K562 (cell line): ENCODE measurements at regions not wholly inside any gene's neighbourhood (a gene's known extent, or its start where the extent isn't known, plus 50 kb on each side); places are given as distances from the start of the nearest gene placed in this dataset.

Experiments
- ATAC-seq: fragments of 200-7000 bp; cut with Tn5 transposase; 3 replicates; pipeline ENCODE4 v1.9.1; 2020; ENCODE audit warnings: moderate library complexity
- BruUV-seq: library from RNA; stranded (reverse); fragments of 400-500 nt; replicated peaks from 2 replicates; lab custom pipeline; 2021; lab: Mats Ljungman, UMichigan
- CTCF ChIA-PET: fragments of 300-600 bp; formaldehyde crosslinking; extraction: SDS; loops from one replicate; lab custom pipeline; 2021; ENCODE audit warnings: low intra/inter-chr PET ratio; lab: Yijun Ruan, JAX
- POLR2A ChIA-PET: fragments of 300-600, 350-650 bp; sonication (Branson Sonifier 250); formaldehyde crosslinking; extraction: SDS; loops from one replicate; lab custom pipeline; 2021; ENCODE audit warnings: antibody characterized with exemption, inconsistent platforms; lab: Yijun Ruan, JAX
- DNase-seq, 4 experiments: peaks; one replicate each; pipeline versions ENCODE4 v3.0.0 to v3.0.0-alpha.2; 2011 to 2018; ENCODE audit warnings: low spot score in 3 of 4, mixed read lengths in 3 of 4; ENCODE audit errors: extremely low read depth in 1 of 4
- FAIRE-seq: peaks from 2 replicates; lab custom pipeline; 2011; peaks lifted over from hg19 to GRCh38; lab: Jason Lieb, UNC
- H2AFZ ChIP-seq: 2 replicates; pipeline ENCODE4 v1.6.0; 2011; ENCODE audit warnings: low read depth, low read length, control low read depth, inconsistent platforms
- H3K27ac ChIP-seq: fragments of 200-600 bp; 3 replicates; pipeline ENCODE4 v1.8.0; 2011; ENCODE audit warnings: low read depth, mild to moderate bottlenecking, control low read depth, inconsistent platforms, low read length, moderate library complexity, mixed read lengths; ENCODE audit errors: extremely low read depth
- H3K27me3 ChIP-seq, 2 experiments: fragments of 300-600 bp in 1 of 2; 2 replicates in 1 of 2; 3 replicates in 1 of 2; pipeline versions ENCODE4 v1.6.0 to v1.8.0; 2011; ENCODE audit warnings: inconsistent platforms in 2 of 2, low read length in 2 of 2, mild to moderate bottlenecking in 1 of 2, mixed read lengths in 1 of 2, moderate library complexity in 1 of 2; ENCODE audit not compliant: control insufficient read depth in 2 of 2, insufficient read depth in 2 of 2
- H3K36me3 ChIP-seq: fragments of 300-600 bp; 3 replicates; pipeline ENCODE4 v1.8.0; 2011; ENCODE audit warnings: mild to moderate bottlenecking, low read length, inconsistent platforms; ENCODE audit not compliant: control insufficient read depth, insufficient read depth
- H3K4me1 ChIP-seq, 2 experiments: fragments of 200-600 bp in 1 of 2; replicated peaks in 1 of 2; 2 replicates in 1 of 2; 3 replicates in 1 of 2; pipeline versions ENCODE4 v1.5.1 to v1.8.0; 2011; ENCODE audit warnings: inconsistent platforms in 2 of 2, low read length in 2 of 2, mild to moderate bottlenecking in 1 of 2, mixed read lengths in 1 of 2, moderate library complexity in 1 of 2; ENCODE audit not compliant: control insufficient read depth in 2 of 2, insufficient read depth in 2 of 2
- H3K4me2 ChIP-seq: 2 replicates; pipeline ENCODE4 v1.6.1; 2011; ENCODE audit warnings: low read length, control low read depth, inconsistent platforms, mixed read lengths; ENCODE audit not compliant: insufficient read depth
- H3K4me3 ChIP-seq: fragments of 200-600 bp; sonication (generic), shearing (Covaris generic); 2 replicates; pipeline ENCODE4 v1.5.1; 2016; ENCODE audit warnings: control low read depth, inconsistent platforms
- H3K79me2 ChIP-seq: fragments of 200-600 bp; 3 replicates; pipeline ENCODE4 v1.8.0; 2011; ENCODE audit warnings: low read length, inconsistent platforms; ENCODE audit not compliant: control insufficient read depth, insufficient read depth
- H3K9ac ChIP-seq, 2 experiments: 2 replicates each; pipeline versions ENCODE4 v1.6.0 to v1.6.1; 2011; ENCODE audit warnings: low read depth in 2 of 2, low read length in 2 of 2, control low read depth in 1 of 2, inconsistent platforms in 1 of 2, mild to moderate bottlenecking in 1 of 2, mixed read lengths in 1 of 2; ENCODE audit not compliant: insufficient read depth in 1 of 2
- H3K9me1 ChIP-seq: one replicate; pipeline ENCODE4 v1.6.0; 2011; ENCODE audit warnings: inconsistent platforms, mild to moderate bottlenecking, low read length, moderate library complexity; ENCODE audit not compliant: control insufficient read depth, insufficient read depth
- H3K9me3 ChIP-seq: replicated peaks from 2 replicates; pipeline ENCODE4 v1.5.1; 2011; ENCODE audit warnings: low read depth, low read length, inconsistent platforms; ENCODE audit not compliant: control insufficient read depth, insufficient read depth
- H4K20me1 ChIP-seq: replicated peaks from 2 replicates; pipeline ENCODE4 v1.6.1; 2011; ENCODE audit warnings: low read length, inconsistent platforms, mixed read lengths; ENCODE audit not compliant: control insufficient read depth, insufficient read depth
- NRF1 ChIP-seq, 2 experiments: fragments of 450-650 bp; IDR thresholded peaks in 1 of 2; conservative IDR thresholded peaks in 1 of 2; 2 replicates each; pipeline ENCODE4 v1.6.1; 2014; ENCODE audit warnings: mild to moderate bottlenecking in 2 of 2
- WGBS: fragments of 100-300 bp; shearing (Covaris generic); methylation state at CpG from one replicate; pipeline ENCODE4 v1.1.6; 2016; ENCODE audit warnings: low coverage, mixed read lengths; ENCODE audit not compliant: insufficient coverage; ENCODE audit errors: missing lambda C conversion rate; 5-methylcytosine and 5-hydroxymethylcytosine counted together
- in situ Hi-C: fragments of 300-500 bp; cut with MboI; formaldehyde crosslinking; loops from 4 replicates; pipeline ENCODE4 v1.15.0; 2018; ENCODE audit warnings: inconsistent platforms, mixed read lengths
- intact Hi-C: fragments of 100-400 bp; cut with micrococcal nuclease; formaldehyde crosslinking; loops from 2 replicates; pipeline ENCODE4 v1.14.2; 2022
- TF ChIP-seq, protein P1 (sequence below): fragments of 200-600 bp; sonication (generic); IDR thresholded peaks from one replicate; pipeline ENCODE4 v1.6.1; 2012; ENCODE audit warnings: mild to moderate bottlenecking, low read depth, low read length, inconsistent platforms

- 4% methylated on average over 17 of the region's 17 CpGs for WGBS
- Histone ChIP-seq H3K79me2 (no peaks in the 10 kb centered on the region), H3K36me3 (no peaks in the 10 kb centered on the region), H3K4me3 (no peak overlapping the region), H4K20me1 (0 out of 2 replicates have a peak, but pooled peaks cover 4% of the 10 kb centered on the region), H3K4me2 (no peak overlapping the region), H3K9ac (no peak overlapping the region), H3K27me3 (peaks cover 13 to 72% of the 10 kb centered on the region in 2 experiments; a peak in 4 of 5 replicates), H3K4me1 (peaks cover 0 to 5% of the 10 kb centered on the region in 2 experiments; a peak in 2 of 5 replicates), H3K9me3 (no peaks in the 10 kb centered on the region), H3K27ac (no peak overlapping the region), H3K9me1 (no peaks in the 10 kb centered on the region), H2AFZ (no peak overlapping the region)
- in situ Hi-C loops (no loop called here), intact Hi-C loops (no loop called here)
- FAIRE-seq (no peak), DNase-seq (no peak), ATAC-seq (no peak)
- TF ChIP-seq NRF1 (conservative IDR thresholded peaks at IDR 0.05 in 1 of 2, IDR thresholded peaks at IDR 0.05 in 1 of 2): peak; percentile 37 to 42; a peak in 3 of 4 replicates
- TF ChIP-seq, protein P1, sequence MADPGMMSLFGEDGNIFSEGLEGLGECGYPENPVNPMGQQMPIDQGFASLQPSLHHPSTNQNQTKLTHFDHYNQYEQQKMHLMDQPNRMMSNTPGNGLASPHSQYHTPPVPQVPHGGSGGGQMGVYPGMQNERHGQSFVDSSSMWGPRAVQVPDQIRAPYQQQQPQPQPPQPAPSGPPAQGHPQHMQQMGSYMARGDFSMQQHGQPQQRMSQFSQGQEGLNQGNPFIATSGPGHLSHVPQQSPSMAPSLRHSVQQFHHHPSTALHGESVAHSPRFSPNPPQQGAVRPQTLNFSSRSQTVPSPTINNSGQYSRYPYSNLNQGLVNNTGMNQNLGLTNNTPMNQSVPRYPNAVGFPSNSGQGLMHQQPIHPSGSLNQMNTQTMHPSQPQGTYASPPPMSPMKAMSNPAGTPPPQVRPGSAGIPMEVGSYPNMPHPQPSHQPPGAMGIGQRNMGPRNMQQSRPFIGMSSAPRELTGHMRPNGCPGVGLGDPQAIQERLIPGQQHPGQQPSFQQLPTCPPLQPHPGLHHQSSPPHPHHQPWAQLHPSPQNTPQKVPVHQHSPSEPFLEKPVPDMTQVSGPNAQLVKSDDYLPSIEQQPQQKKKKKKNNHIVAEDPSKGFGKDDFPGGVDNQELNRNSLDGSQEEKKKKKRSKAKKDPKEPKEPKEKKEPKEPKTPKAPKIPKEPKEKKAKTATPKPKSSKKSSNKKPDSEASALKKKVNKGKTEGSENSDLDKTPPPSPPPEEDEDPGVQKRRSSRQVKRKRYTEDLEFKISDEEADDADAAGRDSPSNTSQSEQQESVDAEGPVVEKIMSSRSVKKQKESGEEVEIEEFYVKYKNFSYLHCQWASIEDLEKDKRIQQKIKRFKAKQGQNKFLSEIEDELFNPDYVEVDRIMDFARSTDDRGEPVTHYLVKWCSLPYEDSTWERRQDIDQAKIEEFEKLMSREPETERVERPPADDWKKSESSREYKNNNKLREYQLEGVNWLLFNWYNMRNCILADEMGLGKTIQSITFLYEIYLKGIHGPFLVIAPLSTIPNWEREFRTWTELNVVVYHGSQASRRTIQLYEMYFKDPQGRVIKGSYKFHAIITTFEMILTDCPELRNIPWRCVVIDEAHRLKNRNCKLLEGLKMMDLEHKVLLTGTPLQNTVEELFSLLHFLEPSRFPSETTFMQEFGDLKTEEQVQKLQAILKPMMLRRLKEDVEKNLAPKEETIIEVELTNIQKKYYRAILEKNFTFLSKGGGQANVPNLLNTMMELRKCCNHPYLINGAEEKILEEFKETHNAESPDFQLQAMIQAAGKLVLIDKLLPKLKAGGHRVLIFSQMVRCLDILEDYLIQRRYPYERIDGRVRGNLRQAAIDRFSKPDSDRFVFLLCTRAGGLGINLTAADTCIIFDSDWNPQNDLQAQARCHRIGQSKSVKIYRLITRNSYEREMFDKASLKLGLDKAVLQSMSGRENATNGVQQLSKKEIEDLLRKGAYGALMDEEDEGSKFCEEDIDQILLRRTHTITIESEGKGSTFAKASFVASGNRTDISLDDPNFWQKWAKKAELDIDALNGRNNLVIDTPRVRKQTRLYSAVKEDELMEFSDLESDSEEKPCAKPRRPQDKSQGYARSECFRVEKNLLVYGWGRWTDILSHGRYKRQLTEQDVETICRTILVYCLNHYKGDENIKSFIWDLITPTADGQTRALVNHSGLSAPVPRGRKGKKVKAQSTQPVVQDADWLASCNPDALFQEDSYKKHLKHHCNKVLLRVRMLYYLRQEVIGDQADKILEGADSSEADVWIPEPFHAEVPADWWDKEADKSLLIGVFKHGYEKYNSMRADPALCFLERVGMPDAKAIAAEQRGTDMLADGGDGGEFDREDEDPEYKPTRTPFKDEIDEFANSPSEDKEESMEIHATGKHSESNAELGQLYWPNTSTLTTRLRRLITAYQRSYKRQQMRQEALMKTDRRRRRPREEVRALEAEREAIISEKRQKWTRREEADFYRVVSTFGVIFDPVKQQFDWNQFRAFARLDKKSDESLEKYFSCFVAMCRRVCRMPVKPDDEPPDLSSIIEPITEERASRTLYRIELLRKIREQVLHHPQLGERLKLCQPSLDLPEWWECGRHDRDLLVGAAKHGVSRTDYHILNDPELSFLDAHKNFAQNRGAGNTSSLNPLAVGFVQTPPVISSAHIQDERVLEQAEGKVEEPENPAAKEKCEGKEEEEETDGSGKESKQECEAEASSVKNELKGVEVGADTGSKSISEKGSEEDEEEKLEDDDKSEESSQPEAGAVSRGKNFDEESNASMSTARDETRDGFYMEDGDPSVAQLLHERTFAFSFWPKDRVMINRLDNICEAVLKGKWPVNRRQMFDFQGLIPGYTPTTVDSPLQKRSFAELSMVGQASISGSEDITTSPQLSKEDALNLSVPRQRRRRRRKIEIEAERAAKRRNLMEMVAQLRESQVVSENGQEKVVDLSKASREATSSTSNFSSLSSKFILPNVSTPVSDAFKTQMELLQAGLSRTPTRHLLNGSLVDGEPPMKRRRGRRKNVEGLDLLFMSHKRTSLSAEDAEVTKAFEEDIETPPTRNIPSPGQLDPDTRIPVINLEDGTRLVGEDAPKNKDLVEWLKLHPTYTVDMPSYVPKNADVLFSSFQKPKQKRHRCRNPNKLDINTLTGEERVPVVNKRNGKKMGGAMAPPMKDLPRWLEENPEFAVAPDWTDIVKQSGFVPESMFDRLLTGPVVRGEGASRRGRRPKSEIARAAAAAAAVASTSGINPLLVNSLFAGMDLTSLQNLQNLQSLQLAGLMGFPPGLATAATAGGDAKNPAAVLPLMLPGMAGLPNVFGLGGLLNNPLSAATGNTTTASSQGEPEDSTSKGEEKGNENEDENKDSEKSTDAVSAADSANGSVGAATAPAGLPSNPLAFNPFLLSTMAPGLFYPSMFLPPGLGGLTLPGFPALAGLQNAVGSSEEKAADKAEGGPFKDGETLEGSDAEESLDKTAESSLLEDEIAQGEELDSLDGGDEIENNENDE: no peak
- BruUV-seq: no TSS peak
- ChIA-PET POLR2A (interaction anchor here (0.6 kb wide), 1 partner anchor 18 kb away, joined by 4 read pairs; no protein-coding TSS in a partner anchor), CTCF (no interaction called here)
Measured at GRCh38 chr6:170134031-170134470, 156.8 kb downstream of the DLL1 start.
